Thoracic aorta (tissue), 2 donors: ENCODE measurements at regions not wholly inside any gene's neighbourhood (a gene's known extent, or its start where the extent isn't known, plus 50 kb on each side); places are given as distances from the start of the nearest gene placed in this dataset.

Source experiments
- ATAC-seq: fragments of 150-250 bp; one replicate; pipeline ENCODE4 v1.8.0; 2017; ENCODE audit warnings: low read depth; ENCODE audit not compliant: insufficient number of reproducible peaks, low FRiP score
- DNase-seq: peaks from one replicate; pipeline ENCODE4 v3.0.0-alpha.2; 2020; ENCODE audit warnings: low spot score
- H3K27ac ChIP-seq, 2 donors: fragments of 200-600 bp; sonication (generic); 1 replicate in 1 of 2; 2 replicates in 1 of 2; pipeline ENCODE4 v1.5.1; 2016; ENCODE audit warnings: mild to moderate bottlenecking in 2 of 2, moderate library complexity in 2 of 2
- H3K27me3 ChIP-seq: fragments of 200-600 bp; sonication (generic); replicated peaks from 2 replicates; pipeline ENCODE4 v1.6.0; 2016; ENCODE audit warnings: mild to moderate bottlenecking; ENCODE audit not compliant: insufficient read depth
- H3K36me3 ChIP-seq: fragments of 200-600 bp; sonication (generic); one replicate; pipeline ENCODE4 v1.5.1; 2016
- H3K4me1 ChIP-seq, 2 donors: fragments of 200-600 bp; sonication (generic); 1 replicate in 1 of 2; 2 replicates in 1 of 2; pipeline versions ENCODE4 v1.5.1 to v1.6.0; 2016; ENCODE audit warnings: low read depth in 2 of 2, mild to moderate bottlenecking in 1 of 2; ENCODE audit not compliant: control insufficient read depth in 1 of 2
- H3K4me3 ChIP-seq: fragments of 200-600 bp; sonication (generic); 2 replicates; pipeline ENCODE4 v1.5.1; 2016; ENCODE audit warnings: mild to moderate bottlenecking
- H3K9me3 ChIP-seq: fragments of 200-600 bp; sonication (generic); 2 replicates; pipeline ENCODE4 v1.5.1; 2016
- TF ChIP-seq, protein P1 (sequence below): fragments of 200-600 bp; sonication (generic); IDR thresholded peaks from one replicate; pipeline ENCODE4 v1.5.1; 2019; ENCODE audit warnings: antibody characterized with exemption

DNA sequence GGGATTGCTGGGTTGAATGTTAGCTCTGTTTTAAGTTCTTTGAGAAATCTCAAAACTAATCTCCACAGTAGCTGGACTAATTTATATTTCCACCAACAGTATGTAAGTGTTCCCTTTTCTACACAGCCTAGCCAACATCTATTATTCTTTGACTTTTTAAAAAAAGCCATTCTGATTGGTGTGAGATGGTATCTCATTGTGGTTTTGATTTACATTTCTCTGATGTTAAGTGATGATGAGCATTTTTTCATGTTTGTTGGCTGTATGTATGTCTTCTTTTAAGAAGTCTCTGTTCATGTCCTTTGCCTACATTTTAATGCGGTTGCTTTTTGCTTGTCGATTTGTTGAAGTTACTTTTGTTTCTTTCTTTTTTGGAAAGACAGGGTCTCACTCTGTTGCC is 301.1 kb upstream of the OR4E1 start:
- Histone ChIP-seq H3K36me3 (no peaks in the 10 kb centered on the region), H3K9me3 (no peaks in the 10 kb centered on the region), H3K4me1 (no peaks in the 10 kb centered on the region), H3K27ac (no peak overlapping the region), H3K27me3 (no peaks in the 10 kb centered on the region), H3K4me3 (no peak overlapping the region)
- TF ChIP-seq, protein P1, sequence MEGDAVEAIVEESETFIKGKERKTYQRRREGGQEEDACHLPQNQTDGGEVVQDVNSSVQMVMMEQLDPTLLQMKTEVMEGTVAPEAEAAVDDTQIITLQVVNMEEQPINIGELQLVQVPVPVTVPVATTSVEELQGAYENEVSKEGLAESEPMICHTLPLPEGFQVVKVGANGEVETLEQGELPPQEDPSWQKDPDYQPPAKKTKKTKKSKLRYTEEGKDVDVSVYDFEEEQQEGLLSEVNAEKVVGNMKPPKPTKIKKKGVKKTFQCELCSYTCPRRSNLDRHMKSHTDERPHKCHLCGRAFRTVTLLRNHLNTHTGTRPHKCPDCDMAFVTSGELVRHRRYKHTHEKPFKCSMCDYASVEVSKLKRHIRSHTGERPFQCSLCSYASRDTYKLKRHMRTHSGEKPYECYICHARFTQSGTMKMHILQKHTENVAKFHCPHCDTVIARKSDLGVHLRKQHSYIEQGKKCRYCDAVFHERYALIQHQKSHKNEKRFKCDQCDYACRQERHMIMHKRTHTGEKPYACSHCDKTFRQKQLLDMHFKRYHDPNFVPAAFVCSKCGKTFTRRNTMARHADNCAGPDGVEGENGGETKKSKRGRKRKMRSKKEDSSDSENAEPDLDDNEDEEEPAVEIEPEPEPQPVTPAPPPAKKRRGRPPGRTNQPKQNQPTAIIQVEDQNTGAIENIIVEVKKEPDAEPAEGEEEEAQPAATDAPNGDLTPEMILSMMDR = no peak
- ATAC-seq = no peak
- DNase-seq = no peak

DNA sequence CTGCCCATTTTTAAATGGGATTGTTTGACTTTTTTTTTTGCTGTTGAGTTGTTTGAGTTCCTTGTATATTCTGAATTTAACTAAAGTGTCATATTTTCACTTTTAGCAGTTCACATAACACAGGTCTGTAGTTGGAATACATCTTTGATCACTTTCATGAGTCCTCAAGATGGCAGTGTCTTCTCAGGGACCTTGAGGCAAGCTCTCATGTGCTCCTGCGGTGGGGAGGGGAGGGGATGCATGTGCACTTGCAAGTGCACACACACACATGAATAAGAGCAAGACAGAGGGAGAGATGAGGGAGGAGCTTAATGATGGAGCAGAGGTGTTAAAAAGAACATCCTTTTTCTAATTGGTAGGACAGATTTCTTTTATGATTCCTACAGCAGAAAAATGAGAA is 291.4 kb upstream of the OR4E1 start:
- ATAC-seq = no peak
- Histone ChIP-seq H3K27me3 (no peaks in the 10 kb centered on the region), H3K36me3 (no peaks in the 10 kb centered on the region), H3K4me3 (no peak overlapping the region), H3K27ac (no peak overlapping the region), H3K9me3 (no peaks in the 10 kb centered on the region), H3K4me1 (no peaks in the 10 kb centered on the region)
- TF ChIP-seq, protein P1 = no peak
- DNase-seq = no peak

DNA sequence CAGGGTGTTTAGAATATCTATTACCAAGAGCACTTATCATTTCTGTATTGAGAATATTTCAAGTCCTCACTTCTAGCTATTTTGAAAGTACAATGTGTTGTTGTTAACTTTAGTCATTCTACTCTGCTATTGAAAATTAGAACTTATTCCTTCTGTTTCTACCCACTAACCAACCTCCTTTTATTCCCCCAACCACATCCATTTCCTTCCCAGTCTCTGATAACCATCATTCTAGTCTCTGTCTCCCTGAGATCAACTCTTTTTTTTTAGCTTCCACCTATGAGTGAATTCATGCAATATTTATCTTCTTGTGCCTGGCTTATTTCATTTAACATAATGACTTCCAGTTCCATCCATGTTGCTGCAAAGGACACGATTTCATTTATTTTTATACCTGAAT is 290.6 kb upstream of the OR4E1 start:
- Histone ChIP-seq H3K4me3 (no peak overlapping the region), H3K4me1 (no peaks in the 10 kb centered on the region), H3K9me3 (no peaks in the 10 kb centered on the region), H3K27me3 (no peaks in the 10 kb centered on the region), H3K36me3 (no peaks in the 10 kb centered on the region), H3K27ac (no peak overlapping the region)
- DNase-seq (no peak), ATAC-seq (no peak)
- TF ChIP-seq, protein P1 = no peak

DNA sequence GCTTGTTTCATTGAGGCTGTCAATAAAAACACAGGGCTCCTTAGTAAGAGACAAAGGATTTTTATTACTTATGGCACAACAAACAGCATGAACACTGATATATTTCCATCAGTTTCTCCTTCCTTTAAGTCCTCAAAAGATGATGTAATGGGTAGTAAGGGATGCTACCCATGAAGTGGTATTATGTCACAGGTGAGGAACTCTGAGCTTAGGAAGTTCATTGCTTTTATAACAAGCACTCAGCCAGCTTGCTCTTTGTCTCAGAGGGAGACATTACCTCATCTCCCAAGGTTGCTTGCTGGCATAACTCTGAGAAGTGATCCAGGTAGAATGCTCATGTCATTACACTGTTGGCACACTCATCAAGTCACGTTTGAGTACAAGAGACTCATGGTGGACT is 287.0 kb upstream of the OR4E1 start:
- ATAC-seq = no peak

DNA sequence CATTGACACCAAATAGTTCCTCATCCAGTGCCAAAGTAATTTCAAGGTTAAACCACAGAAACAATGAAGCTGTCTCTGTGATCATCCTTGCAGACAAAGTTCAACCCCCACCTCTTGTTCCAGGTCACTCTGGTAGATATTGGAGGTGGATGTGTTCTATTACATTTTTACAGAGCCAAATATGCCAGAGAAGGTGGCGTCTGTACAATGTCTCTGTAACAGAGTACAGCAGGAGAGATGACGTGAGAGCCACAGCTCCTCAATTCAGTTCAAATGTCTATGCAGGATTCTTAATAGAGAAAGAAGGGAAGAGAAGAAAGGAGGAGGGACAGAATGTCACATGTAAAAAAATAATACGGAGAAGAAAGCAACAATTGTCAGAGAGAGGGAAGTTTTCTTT is 268.3 kb upstream of the OR4E1 start:
- no peaks in the 10 kb centered on the region for H3K9me3 ChIP-seq
- TF ChIP-seq, protein P1 = no peak
- DNase-seq (no peak), ATAC-seq (no peak)
- H3K36me3 ChIP-seq = no peaks in the 10 kb centered on the region
- no peak overlapping the region for H3K4me3 ChIP-seq
- no peaks in the 10 kb centered on the region for H3K27me3 ChIP-seq
- no peak overlapping the region for H3K27ac ChIP-seq
- no peaks in the 10 kb centered on the region for H3K4me1 ChIP-seq

More for the DNA sequence above, 287.0 kb upstream of the OR4E1 start:
- Histone ChIP-seq H3K27ac (no peak overlapping the region), H3K4me1 (no peaks in the 10 kb centered on the region), H3K4me3 (no peak overlapping the region), H3K9me3 (no peaks in the 10 kb centered on the region), H3K27me3 (no peaks in the 10 kb centered on the region), H3K36me3 (no peaks in the 10 kb centered on the region)
- no peak for DNase-seq
- TF ChIP-seq, protein P1 = no peak
